Fibroblast of the aortic adventitia (primary cell): ENCODE measurements at regions not wholly inside any gene's neighbourhood (a gene's known extent, or its start where the extent isn't known, plus 50 kb on each side); places are given as distances from the start of the nearest gene placed in this dataset.

Experiments
- DNase-seq: peaks from one replicate; pipeline ENCODE4 v3.0.0-alpha.2; 2010; ENCODE audit warnings: low read depth
- H3K4me3 ChIP-seq: 2 replicates; pipeline ENCODE4 v1.5.1; 2011; ENCODE audit warnings: low read depth, mild to moderate bottlenecking, control low read depth, low read length, moderate library complexity
- TF ChIP-seq, protein P1 (sequence below): IDR thresholded peaks from 2 replicates; pipeline ENCODE4 v1.5.1; 2011; ENCODE audit warnings: mild to moderate bottlenecking, low read length, control low read depth, inconsistent platforms; ENCODE audit not compliant: insufficient read depth

DNA sequence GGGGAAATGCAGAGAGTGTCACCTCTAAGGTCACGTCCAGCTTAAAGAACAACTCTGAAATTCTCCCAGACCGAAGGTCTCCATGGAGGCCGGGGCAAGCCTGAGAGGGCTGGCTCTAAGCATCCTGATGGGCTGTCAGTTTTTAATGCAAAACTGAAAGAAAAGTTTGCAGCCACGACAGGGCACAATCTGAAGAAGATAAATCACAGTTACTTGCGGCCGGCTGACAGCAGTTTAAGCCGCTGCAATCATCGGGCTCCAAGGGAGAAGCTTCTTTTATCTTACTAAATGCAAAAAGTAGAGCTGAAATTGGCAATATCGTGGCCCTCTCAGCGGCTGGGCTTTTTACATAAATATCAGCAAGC is 168.8 kb downstream of the CYLD start:
- TF ChIP-seq, protein P1, sequence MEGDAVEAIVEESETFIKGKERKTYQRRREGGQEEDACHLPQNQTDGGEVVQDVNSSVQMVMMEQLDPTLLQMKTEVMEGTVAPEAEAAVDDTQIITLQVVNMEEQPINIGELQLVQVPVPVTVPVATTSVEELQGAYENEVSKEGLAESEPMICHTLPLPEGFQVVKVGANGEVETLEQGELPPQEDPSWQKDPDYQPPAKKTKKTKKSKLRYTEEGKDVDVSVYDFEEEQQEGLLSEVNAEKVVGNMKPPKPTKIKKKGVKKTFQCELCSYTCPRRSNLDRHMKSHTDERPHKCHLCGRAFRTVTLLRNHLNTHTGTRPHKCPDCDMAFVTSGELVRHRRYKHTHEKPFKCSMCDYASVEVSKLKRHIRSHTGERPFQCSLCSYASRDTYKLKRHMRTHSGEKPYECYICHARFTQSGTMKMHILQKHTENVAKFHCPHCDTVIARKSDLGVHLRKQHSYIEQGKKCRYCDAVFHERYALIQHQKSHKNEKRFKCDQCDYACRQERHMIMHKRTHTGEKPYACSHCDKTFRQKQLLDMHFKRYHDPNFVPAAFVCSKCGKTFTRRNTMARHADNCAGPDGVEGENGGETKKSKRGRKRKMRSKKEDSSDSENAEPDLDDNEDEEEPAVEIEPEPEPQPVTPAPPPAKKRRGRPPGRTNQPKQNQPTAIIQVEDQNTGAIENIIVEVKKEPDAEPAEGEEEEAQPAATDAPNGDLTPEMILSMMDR = no peak
- no peak for DNase-seq
- H3K4me3 ChIP-seq = no peak overlapping the region

DNA sequence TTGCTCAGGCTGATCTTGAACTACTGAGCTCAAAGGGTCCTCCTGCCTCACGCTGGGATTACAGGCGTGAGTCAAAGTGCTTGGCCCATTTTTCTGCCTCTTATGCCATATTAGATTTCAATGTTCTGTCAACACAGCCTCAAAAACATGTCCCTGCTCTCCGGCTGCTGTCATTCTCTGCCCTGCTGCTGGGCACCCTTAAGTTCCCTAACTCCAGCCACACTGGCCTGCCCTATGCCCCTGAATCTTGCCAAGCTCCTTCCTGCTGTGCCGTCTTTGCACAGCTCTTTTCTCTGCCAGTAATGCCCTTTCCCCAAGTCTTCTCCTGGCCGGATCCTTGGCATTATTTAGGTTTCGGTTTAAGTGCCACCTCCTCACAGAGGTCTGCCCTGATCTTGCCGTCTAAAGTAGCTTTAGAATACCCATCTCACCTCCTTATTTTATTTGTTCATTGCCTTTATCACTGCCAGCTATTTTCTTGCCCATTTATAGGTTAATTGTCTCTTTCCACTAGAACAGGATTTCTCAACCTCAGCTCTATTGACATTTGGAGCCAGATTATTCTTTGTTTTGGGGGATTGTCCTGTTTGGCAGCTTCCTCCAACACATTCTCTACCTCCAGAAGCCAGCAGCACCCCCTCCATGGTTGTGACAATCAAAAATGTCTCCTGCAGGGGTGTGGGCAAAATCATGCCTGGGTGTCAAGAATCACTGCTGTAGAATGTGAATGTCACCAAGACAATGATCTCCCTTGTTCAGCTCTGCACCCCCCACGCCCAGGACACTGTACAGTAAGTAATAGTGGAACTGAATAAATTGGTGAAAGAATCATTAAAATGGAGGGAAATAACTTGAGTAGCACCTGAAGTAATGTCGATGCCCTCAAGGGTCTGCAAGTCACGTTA is 168.2 kb downstream of the CYLD start:
- no peak for DNase-seq
- TF ChIP-seq, protein P1 = no peak
- H3K4me3 ChIP-seq = no peak overlapping the region

DNA sequence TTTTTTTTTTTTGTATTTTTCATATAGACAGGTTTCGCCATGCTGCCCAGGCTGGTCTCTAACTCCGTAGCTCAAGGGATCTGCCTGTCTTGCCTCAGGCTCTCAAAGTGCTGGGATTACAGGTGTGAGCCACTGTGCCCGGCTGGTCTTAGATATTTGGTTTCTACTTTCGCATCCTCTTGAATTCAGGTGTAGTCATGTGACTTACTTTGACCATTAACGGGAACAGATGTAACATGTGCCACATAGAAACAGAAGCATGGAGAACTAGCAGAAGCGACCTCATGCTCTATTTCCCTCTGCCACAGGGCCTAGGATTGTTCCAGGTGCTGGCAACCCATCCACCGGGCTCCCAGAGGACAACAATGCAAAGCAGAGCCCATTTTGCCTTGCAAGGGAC is 166.6 kb downstream of the CYLD start:
- TF ChIP-seq, protein P1 = no peak
- DNase-seq = no peak
- no peak overlapping the region for H3K4me3 ChIP-seq

DNA sequence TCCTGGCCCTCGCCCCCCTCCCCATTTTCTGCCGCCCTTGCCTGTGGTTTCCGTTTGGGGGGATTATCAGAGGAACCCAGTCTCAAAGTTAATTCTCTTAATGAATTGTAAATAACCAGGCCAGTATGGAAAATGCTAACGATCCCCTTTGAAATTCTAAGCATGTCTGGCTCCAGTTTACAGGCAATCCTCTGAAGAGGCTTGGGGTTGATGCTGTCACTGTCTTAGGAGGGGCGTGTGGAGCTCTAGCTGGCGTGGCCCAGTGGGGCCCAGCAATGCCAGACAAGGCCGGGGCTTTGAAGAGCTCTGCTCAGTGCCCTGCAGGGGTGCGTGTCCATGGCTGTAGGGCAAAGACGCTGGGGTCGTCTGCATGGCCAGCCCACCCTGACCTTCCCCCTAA is 164.6 kb downstream of the CYLD start:
- DNase-seq = no peak
- H3K4me3 ChIP-seq = no peak overlapping the region
- TF ChIP-seq, protein P1 = no peak

DNA sequence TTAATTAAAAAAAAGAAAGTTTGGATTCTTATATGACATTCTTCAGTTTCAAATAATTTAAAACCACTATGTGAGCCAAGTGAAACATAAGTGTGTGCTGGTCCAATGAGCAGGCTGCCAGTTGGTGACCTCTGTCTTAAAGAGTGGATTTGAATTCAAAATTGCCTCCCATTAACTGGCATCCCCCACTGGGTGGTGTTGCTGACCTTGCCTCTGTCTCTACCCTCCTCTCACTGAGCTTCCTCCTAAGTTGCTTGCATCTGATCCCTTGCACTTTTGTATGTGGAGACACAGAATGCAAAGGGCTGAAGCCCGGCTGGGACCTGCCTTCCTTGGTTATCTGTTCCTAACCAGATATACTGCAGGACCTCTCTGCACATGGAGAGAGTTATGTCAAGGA is 160.6 kb downstream of the CYLD start:
- H3K4me3 ChIP-seq = no peak overlapping the region
- TF ChIP-seq, protein P1 = no peak
- DNase-seq = no peak

DNA sequence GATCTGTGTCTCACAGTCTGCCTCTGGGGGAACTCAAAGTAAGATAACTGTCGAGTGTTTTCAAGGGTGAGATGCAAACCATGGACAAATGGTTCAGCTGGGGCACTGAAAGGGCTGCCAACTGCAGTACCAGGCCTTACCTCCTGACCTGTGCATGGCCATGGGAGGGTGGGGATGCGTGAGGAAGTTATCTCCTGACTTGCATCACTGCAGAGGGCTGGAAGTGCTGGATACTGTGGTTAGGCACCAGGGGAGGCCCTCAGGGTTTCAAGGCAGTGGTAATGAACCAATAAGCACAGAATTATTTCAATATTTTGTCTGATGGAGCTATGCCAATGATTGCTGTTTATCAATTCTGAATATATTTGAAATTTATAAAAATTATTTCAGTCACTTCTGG is 159.2 kb downstream of the CYLD start:
- no peak for DNase-seq
- H3K4me3 ChIP-seq = no peak overlapping the region
- TF ChIP-seq, protein P1 = no peak
